Activated CD8-positive, alpha-beta memory T cell treated with anti-CD3 and anti-CD28 coated beads, Interleukin-2, amount 50 U/mL, for 48 hours (primary cell): ENCODE measurements at regions not wholly inside any gene's neighbourhood (a gene's known extent, or its start where the extent isn't known, plus 50 kb on each side); places are given as distances from the start of the nearest gene placed in this dataset.
"Not testable (repeated sequence)": the region's sequence is repeated elsewhere in the genome, so short reads cannot be mapped to it uniquely, and the experiment has no call there.

Source experiments
- DNase-seq: peaks from one replicate; pipeline ENCODE4 v3.0.0-alpha.2; 2020

GRCh38 chr18:2144811-2145210 lies 426.5 kb downstream of the METTL4 start:
- DNase-seq, result no peak

DNA sequence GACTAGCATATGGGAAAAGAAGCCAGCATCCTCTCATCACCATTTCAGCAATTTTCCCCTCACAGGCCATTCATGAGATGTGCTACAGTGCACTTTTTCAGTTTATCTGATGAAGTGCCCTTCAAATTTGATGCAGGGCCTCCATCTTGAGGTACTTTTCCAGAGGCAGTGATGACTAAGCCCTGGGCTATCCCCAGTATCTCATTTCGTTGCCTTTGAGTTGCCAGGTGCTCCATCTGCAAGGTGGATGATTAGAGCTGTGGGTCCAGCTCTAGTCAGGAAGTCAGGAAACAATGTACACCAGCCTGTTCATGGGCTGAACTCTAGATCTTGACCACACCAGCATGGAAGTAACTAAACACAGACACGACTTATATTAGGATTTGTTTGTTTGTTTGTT lies 425.2 kb downstream of the METTL4 start:
- no peak for DNase-seq

DNA sequence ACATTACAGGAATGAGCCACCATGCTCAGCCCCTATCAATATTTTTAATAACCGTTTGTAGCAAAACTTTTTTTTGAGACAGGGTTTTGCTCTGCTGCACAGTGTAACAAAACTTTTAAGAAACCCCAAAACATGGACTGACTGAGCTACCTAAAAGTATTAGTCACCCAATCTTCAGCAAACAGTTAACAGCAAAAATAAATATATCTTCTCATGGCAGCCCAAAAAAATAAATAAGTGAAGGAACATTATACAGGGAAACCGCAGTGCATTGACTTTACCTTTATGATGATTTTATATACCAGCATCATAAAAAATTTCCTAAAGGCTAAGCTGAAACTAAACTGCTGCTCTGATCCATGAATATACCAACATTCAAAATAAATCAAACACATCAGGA lies 424.6 kb downstream of the METTL4 start:
- DNase-seq, result no peak

GRCh38 chr18:2147476-2148230 lies 423.7 kb downstream of the METTL4 start:
- no peak for DNase-seq

- DNase-seq, result no peak
Observed at GRCh38 chr18:2148823-2149222, 422.5 kb downstream of the METTL4 start.

GRCh38 chr18:2150566-2150965 lies 420.7 kb downstream of the METTL4 start:
- DNase-seq, result no peak

GRCh38 chr18:2154278-2154677 lies 417.0 kb downstream of the METTL4 start:
- DNase-seq, result no peak

DNA sequence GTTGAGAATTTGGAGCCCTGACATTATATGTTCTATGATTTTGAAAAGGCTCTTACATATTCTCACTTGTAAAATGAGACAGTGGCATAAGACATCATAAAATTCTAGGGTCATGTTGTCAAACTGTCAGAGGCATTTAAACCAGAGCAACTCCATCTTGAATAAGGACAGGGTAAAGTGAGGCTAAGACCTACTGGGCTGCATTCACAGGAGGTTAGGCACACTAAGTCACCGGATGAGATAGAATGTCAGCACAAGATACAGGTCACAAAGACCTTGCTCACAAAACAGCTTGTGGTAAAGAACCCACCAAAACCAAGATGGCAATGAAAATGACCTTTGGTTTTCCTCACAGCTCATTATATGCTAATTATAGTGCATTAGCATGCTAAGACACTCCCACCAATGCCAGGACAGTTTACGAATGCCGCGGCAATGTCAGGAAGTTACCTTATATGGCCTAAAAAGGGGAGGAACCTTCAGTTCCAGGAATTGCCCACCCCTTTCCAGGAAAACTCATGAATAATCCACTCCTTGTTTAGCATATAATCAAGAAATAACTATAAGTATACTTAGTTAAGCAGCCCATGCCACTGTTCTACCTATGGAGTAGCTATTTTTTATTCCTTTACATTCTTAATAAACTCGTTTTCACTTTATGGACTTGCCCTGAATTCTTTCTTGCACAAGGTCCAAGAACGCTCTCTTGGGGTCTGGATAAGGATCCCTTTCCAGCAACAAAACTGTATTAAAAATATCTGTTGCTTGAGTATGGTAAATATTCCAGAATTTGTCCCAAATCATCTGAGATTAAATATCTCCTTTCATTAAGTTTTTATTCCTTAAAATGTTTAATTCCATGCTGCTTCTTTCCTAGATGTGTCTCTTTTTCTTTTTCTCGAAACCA lies 406.4 kb downstream of the METTL4 start:
- DNase-seq, result no peak

DNA sequence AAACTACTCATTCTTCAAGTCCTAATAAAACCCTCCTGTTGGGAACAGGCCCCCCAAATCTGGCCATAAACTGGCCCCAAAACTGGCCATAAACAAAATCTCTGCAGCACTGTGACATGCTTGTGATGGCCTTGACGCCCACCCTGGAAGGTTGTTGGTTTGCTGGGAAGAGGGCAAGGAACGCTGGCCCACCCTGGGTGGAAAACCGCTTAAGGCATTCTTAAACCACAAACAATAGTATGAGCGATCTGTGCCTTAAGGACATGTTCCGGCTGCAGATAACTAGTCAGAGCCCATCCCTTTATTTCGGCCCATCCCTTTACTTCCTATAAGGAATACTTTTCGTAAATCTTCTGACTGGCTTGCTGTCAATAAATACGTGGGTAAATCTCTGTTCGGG lies 404.4 kb downstream of the METTL4 start:
- DNase-seq, result not testable (repeated sequence)

GRCh38 chr18:2168022-2168421 lies 403.3 kb downstream of the METTL4 start:
- no peak for DNase-seq

DNA sequence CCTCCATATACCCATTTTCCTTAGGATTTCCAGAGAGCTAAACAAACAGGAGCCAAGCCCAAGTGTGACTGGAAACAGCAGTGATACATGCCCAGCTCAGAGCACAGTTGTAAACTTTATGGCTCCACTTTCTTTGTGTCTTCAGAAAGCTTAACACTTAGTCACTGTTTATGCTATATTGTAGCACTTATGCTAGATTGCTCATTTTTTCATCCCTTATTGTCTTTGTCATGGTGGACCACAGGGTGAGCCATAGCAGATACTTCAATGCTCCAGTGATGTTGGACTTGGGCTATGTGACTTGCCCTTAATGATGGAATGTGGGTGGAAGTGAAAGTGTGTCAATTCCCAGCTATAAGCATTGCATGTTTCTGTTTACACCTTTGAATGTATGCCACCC lies 401.6 kb downstream of the METTL4 start:
- DNase-seq, result no peak

DNA sequence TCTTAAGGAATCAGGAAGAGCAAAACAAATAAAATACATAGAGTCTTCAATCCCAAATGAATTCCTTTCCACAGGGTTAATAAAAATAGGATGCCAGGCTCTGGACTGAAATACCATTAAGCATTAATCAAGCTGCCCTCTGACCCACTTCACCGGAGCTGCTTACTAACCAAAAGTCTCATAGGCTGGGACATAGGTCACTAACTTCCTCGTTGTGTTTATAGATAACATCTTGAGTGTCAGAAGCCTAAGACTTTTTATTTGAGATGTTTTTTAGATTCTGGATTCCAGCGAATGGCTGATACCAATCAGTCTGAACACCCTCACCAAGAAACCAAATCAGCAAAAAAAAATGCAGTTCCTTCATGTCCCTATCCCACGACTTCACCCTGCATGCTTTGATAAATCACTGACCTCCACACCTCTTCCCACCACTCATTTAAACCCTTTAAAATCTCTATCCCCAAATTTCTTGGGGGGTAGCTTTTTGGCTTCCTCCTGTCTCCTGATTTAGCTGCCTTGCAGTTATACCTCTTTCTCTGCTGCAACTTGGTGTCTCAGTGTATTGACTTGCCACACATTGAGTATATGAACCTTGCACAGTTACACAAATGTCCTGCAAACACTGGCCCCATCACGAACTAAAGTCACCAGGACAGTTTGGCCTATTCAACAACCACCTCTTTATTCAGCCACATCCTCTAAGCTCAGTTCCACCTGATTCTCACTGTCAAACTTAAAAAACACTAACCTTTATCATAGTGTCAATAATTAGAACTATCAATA lies 399.3 kb downstream of the METTL4 start:
- no peak for DNase-seq

- no peak for DNase-seq
Observed at GRCh38 chr18:2172881-2173280, 398.4 kb downstream of the METTL4 start.

- no peak for DNase-seq
Observed at GRCh38 chr18:2173486-2173885, 397.8 kb downstream of the METTL4 start.

- DNase-seq, result no peak
Observed at GRCh38 chr18:2178036-2178435, 393.3 kb downstream of the METTL4 start.

GRCh38 chr18:2179498-2180183 lies 391.7 kb downstream of the METTL4 start:
- DNase-seq, result no peak

DNA sequence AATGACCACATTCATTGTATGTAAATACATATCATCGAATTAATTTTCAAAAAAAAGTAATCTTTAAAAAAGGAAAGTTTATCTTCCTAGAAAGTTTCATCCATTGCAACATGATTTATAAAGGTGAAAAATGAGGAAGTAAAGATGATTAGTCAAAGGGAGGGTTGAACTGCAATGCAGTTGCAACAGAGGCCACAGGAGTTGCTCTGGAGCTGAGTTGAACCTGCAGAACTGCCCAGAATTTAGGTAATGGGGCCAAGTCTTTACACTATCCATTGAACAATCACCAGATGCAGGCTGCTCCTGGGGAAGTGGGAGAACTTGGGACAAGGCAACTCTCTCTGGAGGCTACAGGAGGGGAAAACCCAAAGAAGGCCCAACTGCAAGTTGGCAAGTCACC lies 390.7 kb downstream of the METTL4 start:
- DNase-seq, result no peak

DNA sequence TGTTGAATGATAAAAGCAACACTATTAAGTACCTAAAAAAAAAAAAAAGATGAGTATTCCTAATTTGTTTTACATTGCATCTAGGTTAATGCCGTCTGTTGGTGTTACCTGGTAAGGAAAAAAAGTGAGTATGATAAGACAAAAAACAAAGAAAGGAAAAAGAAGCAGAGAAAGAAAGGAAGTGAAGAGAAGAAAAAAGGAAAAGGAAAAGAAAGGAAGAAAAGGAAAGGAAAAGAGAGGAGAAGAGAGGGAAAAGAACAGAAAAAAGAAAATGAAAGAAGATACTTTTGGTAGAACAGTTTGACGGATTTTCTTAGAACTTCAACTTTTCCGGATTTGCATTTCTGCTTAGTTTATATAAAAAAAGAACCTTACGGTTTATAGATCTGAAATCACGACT lies 387.9 kb downstream of the METTL4 start:
- DNase-seq, result no peak

DNA sequence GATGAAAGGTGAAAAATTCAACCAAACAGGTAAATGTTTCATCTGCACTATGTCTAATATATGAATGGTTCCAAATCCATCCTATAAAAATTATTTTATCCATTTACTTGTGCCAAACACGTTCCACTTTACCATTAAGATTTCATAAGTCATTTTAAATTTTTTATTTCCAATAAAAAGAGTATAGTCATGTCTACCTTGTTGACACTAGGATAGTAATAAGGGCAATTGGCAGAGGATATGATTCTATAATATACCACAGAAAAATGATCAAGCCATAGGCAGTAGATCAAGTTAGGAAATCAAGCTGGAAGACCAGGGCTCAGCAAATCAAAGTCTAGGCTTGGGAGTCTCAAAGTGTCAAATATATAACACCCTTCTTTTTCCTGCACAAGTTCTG lies 384.3 kb downstream of the METTL4 start:
- DNase-seq, result no peak

DNA sequence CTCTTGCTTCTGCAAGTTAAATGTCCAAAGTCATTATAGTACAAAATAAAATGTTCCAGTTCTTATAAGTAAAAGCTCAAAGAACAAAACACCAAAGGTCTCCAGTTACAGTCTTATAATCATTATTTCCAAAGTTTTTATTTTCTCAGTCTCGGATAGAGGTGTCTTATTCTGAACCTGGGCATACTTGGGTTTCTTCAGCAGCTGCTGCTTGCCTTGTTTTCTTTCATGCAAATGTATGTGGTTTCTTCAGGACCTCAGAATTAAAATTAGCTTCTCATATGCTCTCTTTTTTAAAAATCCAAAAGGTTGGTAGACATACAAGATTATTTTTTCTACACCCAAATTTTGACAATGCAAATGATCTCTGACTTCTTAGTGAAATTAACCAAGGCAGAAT lies 383.0 kb downstream of the METTL4 start:
- no peak for DNase-seq

DNA sequence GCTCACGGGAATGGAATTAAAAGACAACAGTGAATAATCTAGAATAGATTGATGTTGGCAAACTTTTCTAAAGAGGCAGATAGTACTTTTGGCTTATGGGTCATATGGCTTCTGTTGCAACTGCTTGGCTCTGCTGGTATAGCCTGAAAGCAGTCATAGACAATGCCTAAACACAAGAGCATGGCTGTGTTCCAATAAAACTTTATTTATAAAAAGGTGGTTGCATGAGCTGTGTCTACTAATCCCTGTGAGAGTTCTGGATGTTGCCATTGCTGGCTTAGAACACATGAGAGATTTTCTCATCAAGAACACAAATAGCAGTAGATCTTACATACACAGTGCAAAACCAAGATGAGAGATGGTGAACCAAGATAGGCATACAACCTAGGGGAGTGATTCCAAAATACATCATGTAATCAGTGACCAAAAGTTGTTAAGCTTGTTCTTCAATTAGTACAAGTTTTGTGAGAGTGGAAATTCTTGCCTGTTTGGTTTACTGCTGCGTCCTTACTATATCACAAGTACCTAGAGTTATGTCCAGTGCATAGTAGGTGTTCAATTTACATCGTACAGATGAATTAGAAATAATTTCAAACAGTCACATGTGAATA lies 380.0 kb downstream of the METTL4 start:
- DNase-seq, result no peak

DNA sequence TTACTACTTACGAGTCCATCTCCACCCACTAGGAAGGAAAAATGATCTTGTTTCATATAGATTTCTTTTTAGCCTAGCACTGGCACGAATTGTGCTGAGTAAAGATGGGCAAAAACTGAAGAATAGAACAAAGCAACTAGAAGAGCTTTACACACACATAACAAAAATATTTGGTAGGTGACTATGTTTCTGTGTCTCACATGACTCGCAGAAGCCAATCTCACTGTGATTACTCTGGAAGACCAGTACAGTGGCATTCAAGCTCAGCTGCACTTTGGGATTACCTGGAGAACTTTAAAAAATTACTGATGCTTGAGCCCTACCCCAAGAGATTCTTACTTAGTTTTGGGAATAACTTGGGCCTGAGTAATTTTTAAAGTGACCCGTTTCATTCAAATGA lies 378.7 kb downstream of the METTL4 start:
- no peak for DNase-seq
